GM18498 (cell line): ENCODE measurements at regions not wholly inside any gene's neighbourhood (a gene's known extent, or its start where the extent isn't known, plus 50 kb on each side); places are given as distances from the start of the nearest gene placed in this dataset.

ENCODE experiments used
- ATAC-seq: cut with Tn5 transposase; IDR thresholded peaks from one replicate; pipeline ENCODE4 v1.9.1; 2021; ENCODE audit warnings: mild to moderate bottlenecking, moderate library complexity; ENCODE audit not compliant: unreplicated experiment

GRCh38 chr20:48310305-48310704 lies 517.5 kb downstream of the PREX1 start:
- no peak for ATAC-seq

- ATAC-seq, result no peak
These were observed 518.5 kb downstream of the PREX1 start for GRCh38 chr20:48309293-48309692.

- ATAC-seq, result no peak
These were observed 518.9 kb downstream of the PREX1 start for GRCh38 chr20:48308882-48309281.

GRCh38 chr20:48308232-48308781 lies 519.5 kb downstream of the PREX1 start:
- no peak for ATAC-seq

GRCh38 chr20:48307277-48307676 lies 520.5 kb downstream of the PREX1 start:
- ATAC-seq, result no peak

GRCh38 chr20:48302844-48303542 lies 517.7 kb upstream of the SULF2 start:
- no peak for ATAC-seq

- no peak for ATAC-seq
These were observed 516.9 kb upstream of the SULF2 start for GRCh38 chr20:48302149-48302548.

GRCh38 chr20:48301189-48301588 lies 515.9 kb upstream of the SULF2 start:
- no peak for ATAC-seq

- no peak for ATAC-seq
These were observed 515.2 kb upstream of the SULF2 start for GRCh38 chr20:48300529-48300928.

- ATAC-seq, result no peak
These were observed 513.7 kb upstream of the SULF2 start for GRCh38 chr20:48298851-48299484.

GRCh38 chr20:48298433-48298832 lies 513.2 kb upstream of the SULF2 start:
- ATAC-seq, result no peak

- no peak for ATAC-seq
These were observed 510.7 kb upstream of the SULF2 start for GRCh38 chr20:48295966-48296421.

- no peak for ATAC-seq
These were observed 510.2 kb upstream of the SULF2 start for GRCh38 chr20:48295445-48295903.

GRCh38 chr20:48294942-48295341 lies 509.7 kb upstream of the SULF2 start:
- no peak for ATAC-seq

- no peak for ATAC-seq
These were observed 508.9 kb upstream of the SULF2 start for GRCh38 chr20:48294196-48294595.

GRCh38 chr20:48293671-48294070 lies 508.4 kb upstream of the SULF2 start:
- ATAC-seq, result no peak

- no peak for ATAC-seq
These were observed 507.5 kb upstream of the SULF2 start for GRCh38 chr20:48292806-48293205.

- ATAC-seq, result no peak
These were observed 506.6 kb upstream of the SULF2 start for GRCh38 chr20:48291896-48292295.

- no peak for ATAC-seq
These were observed 503.7 kb upstream of the SULF2 start for GRCh38 chr20:48288930-48289507.

- ATAC-seq, result no peak
These were observed 502.4 kb upstream of the SULF2 start for GRCh38 chr20:48287552-48288170.

- ATAC-seq, result no peak
These were observed 501.8 kb upstream of the SULF2 start for GRCh38 chr20:48287021-48287494.
